ENCODE measurements at regions not wholly inside any gene's neighbourhood (a gene's known extent, or its start where the extent isn't known, plus 50 kb on each side); places are given as distances from the start of the nearest gene placed in this dataset.
A peak's percentile ranks its signal among the peaks of the same experiment; 100 is the strongest.

DNA sequence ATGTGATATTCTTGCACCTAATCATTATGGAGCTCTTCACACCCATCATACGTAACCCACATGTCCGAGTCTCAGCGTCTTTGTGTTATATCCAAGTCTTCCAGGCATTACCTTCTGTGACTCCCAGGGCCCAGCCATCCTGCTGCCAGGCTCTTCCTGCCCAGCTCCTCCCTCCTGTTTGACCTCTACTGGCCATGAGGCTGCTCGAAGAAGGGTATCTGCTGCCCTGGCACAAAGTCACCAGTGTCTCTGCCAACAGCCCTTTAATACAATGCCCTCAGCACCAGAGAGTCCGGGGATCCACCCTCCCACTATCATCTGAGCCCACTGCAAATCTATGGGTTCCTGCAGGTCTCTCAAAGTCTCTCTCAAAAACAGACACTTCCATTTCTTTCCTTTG lies 65.3 kb upstream of the WAC start:
- 94 to 100% methylated on average over 4 to 5 of the region's 5 CpGs for WGBS, 2 experiments (ENCODE audit: insufficient coverage in 1 of 2, insufficient read length in 1 of 2)
- Histone ChIP-seq H3K36me3 (ENCODE audit: control insufficient read depth, insufficient read depth, low read length) (no peaks in the 10 kb centered on the region), H3K4me1 (ENCODE audit: control insufficient read depth, insufficient read depth, low read length) (no peaks in the 10 kb centered on the region), H3K9ac (ENCODE audit: extremely low read depth, low read length, poor library complexity, severe bottlenecking) (no peak overlapping the region), H3K4me3 (ENCODE audit: low read length) (no peak overlapping the region), H3K27me3 (ENCODE audit: control insufficient read depth, insufficient read depth, low read length, poor library complexity, severe bottlenecking) (no peaks in the 10 kb centered on the region), H3K27ac (ENCODE audit: low read depth, low read length) (no peak overlapping the region), H3K9me3 (ENCODE audit: control insufficient read depth, low read length) (no peaks in the 10 kb centered on the region)
- TF ChIP-seq, protein P1, sequence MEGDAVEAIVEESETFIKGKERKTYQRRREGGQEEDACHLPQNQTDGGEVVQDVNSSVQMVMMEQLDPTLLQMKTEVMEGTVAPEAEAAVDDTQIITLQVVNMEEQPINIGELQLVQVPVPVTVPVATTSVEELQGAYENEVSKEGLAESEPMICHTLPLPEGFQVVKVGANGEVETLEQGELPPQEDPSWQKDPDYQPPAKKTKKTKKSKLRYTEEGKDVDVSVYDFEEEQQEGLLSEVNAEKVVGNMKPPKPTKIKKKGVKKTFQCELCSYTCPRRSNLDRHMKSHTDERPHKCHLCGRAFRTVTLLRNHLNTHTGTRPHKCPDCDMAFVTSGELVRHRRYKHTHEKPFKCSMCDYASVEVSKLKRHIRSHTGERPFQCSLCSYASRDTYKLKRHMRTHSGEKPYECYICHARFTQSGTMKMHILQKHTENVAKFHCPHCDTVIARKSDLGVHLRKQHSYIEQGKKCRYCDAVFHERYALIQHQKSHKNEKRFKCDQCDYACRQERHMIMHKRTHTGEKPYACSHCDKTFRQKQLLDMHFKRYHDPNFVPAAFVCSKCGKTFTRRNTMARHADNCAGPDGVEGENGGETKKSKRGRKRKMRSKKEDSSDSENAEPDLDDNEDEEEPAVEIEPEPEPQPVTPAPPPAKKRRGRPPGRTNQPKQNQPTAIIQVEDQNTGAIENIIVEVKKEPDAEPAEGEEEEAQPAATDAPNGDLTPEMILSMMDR (conservative IDR thresholded peaks at IDR 0.05): no peak
- Mint-ChIP-seq H3K9me3 (no peaks in the 10 kb centered on the region), H3K27ac (no peak overlapping the region), H3K4me1 (peaks cover 8% of the 10 kb centered on the region), H3K36me3 (ENCODE audit: low read depth) (no peaks in the 10 kb centered on the region), H3K27me3 (ENCODE audit: insufficient read depth) (no peaks in the 10 kb centered on the region), H3K4me3 (no peak overlapping the region)
- no peak for DNase-seq

DNA sequence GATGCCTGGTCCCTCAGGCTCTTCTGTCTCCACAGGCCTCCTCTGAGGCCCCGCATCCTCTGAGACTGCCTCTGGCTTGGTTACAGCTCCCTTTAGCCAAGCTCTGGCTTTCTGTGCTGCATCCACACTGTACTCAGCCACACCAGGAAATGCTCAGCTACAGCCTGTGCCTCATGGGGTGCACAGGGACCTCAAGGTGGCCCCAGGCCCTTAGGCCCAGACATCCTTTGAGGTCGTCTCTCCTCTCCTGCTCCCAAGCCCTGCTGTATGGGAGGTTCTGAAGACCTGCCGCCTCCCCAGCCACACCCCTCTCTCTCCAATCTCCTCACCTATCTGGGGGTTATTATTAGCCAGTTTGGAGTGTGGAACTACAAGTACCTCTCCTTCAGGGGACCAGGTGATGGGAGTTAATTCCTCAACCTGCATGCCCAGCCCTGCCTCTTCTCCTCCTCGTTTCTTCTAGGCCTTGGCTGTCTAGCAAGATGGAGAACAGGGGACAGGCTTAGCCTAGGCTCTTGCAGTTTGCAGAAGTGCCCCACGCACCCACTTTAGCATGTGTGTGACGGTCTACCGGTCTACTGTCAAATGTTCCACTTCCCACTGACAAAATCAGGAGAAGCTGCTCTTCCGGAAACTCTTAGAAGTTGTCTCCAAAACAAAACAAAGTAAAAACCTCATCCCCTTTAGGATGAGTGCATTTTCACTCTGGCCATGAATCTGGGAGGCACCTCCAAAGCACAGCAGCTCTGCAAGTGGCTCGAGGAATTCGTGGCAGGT lies 64.0 kb upstream of the WAC start:
- Histone ChIP-seq H3K4me1 (ENCODE audit: control insufficient read depth, insufficient read depth, low read length) (no peaks in the 10 kb centered on the region), H3K36me3 (ENCODE audit: control insufficient read depth, insufficient read depth, low read length) (no peaks in the 10 kb centered on the region), H3K9me3 (ENCODE audit: control insufficient read depth, low read length) (no peaks in the 10 kb centered on the region), H3K27me3 (ENCODE audit: control insufficient read depth, insufficient read depth, low read length, poor library complexity, severe bottlenecking) (no peaks in the 10 kb centered on the region), H3K9ac (ENCODE audit: extremely low read depth, low read length, poor library complexity, severe bottlenecking) (no peak overlapping the region), H3K27ac (ENCODE audit: low read depth, low read length) (no peak overlapping the region), H3K4me3 (ENCODE audit: low read length) (no peak overlapping the region)
- Mint-ChIP-seq H3K27ac (peak overlapping the region; percentile 70), H3K4me3 (no peak overlapping the region), H3K9me3 (no peaks in the 10 kb centered on the region), H3K36me3 (ENCODE audit: low read depth) (no peaks in the 10 kb centered on the region), H3K27me3 (ENCODE audit: insufficient read depth) (no peaks in the 10 kb centered on the region), H3K4me1 (peaks cover 8% of the 10 kb centered on the region)
- TF ChIP-seq, protein P1 (conservative IDR thresholded peaks at IDR 0.05): no peak
- 87 to 92% methylated on average over 7 to 10 of the region's 10 CpGs for WGBS, 2 experiments (ENCODE audit: insufficient coverage in 1 of 2, insufficient read length in 1 of 2)
- no peak for DNase-seq

DNA sequence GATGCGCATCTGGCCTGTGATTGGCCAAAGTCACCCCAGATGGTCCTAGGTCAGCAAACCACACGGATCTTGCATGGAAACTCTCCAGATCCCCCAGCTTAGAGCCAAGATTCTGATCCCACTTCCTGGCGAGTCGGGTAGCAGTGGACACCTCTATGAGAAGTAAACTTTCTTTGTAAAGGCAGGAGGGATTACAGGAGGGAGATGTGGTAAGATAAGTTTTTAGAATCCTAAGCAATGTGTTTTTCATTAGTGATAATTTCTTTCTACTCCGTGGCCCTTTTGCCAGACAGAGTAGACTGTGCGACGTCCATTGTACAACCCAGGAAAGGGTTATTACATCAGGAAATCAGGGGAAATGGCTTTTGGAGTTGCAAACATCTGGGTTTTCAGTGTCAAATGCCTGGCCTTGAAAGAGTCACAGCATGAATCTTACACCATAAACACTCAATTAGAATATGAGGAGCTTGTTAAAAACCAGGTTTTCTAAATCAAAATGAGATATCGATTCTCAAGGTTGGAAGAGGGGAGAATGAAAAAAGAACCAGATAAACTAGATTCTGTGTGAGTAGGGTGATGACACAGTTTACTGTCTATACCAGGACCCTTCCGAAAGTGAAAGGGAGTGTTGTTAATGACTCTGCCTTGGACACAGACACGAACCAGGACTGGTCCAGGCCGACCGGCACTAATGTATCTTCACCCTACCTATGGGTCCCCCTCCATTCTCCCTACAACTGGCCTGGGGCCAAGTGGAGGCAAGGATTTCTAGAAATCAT lies 61.9 kb upstream of the WAC start:
- Histone ChIP-seq H3K9me3 (ENCODE audit: control insufficient read depth, low read length) (no peaks in the 10 kb centered on the region), H3K27ac (ENCODE audit: low read depth, low read length) (no peak overlapping the region), H3K27me3 (ENCODE audit: control insufficient read depth, insufficient read depth, low read length, poor library complexity, severe bottlenecking) (no peaks in the 10 kb centered on the region), H3K9ac (ENCODE audit: extremely low read depth, low read length, poor library complexity, severe bottlenecking) (no peak overlapping the region), H3K4me1 (ENCODE audit: control insufficient read depth, insufficient read depth, low read length) (no peaks in the 10 kb centered on the region), H3K36me3 (ENCODE audit: control insufficient read depth, insufficient read depth, low read length) (no peaks in the 10 kb centered on the region), H3K4me3 (ENCODE audit: low read length) (no peak overlapping the region)
- DNase-seq: no peak
- Mint-ChIP-seq H3K27ac (no peak overlapping the region), H3K36me3 (ENCODE audit: low read depth) (no peaks in the 10 kb centered on the region), H3K4me3 (no peak overlapping the region), H3K27me3 (ENCODE audit: insufficient read depth) (no peaks in the 10 kb centered on the region), H3K9me3 (no peaks in the 10 kb centered on the region), H3K4me1 (peaks cover 8% of the 10 kb centered on the region)
- TF ChIP-seq, protein P1 (conservative IDR thresholded peaks at IDR 0.05): no peak
- WGBS, 2 experiments (ENCODE audit: insufficient coverage in 1 of 2, insufficient read length in 1 of 2): 87% methylated on average over 3 to 12 of the region's 12 CpGs

Data from endodermal cell (in vitro differentiated cells).